HL-60 (cell line): ENCODE measurements at regions not wholly inside any gene's neighbourhood (a gene's known extent, or its start where the extent isn't known, plus 50 kb on each side); places are given as distances from the start of the nearest gene placed in this dataset.
"Not testable (repeated sequence)": the region's sequence is repeated elsewhere in the genome, so short reads cannot be mapped to it uniquely, and the experiment has no call there.

Experiments
- DNase-seq, 2 experiments: peaks; one replicate each; pipeline ENCODE4 v3.0.0-alpha.2; 2010 to 2020; ENCODE audit warnings: low read depth in 1 of 2, low spot score in 1 of 2
- H3K27ac ChIP-seq: fragments of 250-450 bp; sonication (Bioruptor Pico); replicated peaks from 2 replicates; pipeline ENCODE4 v1.5.1; 2020; ENCODE audit warnings: mild to moderate bottlenecking, moderate library complexity
- H3K27me3 ChIP-seq: fragments of 250-450 bp; sonication (Bioruptor Pico); 2 replicates; pipeline ENCODE4 v1.5.1; 2021; ENCODE audit warnings: mild to moderate bottlenecking, moderate library complexity; ENCODE audit not compliant: insufficient read depth, poor library complexity, severe bottlenecking
- H3K4me3 ChIP-seq: replicated peaks from 2 replicates; pipeline ENCODE4 v1.5.1; 2011; ENCODE audit warnings: mild to moderate bottlenecking, control low read depth, low read length; ENCODE audit not compliant: insufficient read depth
- GABPA ChIP-seq: IDR thresholded peaks from 2 replicates; pipeline ENCODE4 v1.6.1; 2012; ENCODE audit warnings: low read depth
- POLR2AphosphoS5 ChIP-seq: IDR thresholded peaks from 2 replicates; pipeline ENCODE4 v1.6.1; 2012; ENCODE audit warnings: low read depth
- REST ChIP-seq: IDR thresholded peaks from 2 replicates; pipeline ENCODE4 v1.6.1; 2012; ENCODE audit warnings: low read depth; ENCODE audit not compliant: insufficient replicate concordance
- SPI1 ChIP-seq: IDR thresholded peaks from 2 replicates; pipeline ENCODE4 v1.6.1; 2012; ENCODE audit warnings: low read depth, mild to moderate bottlenecking, borderline replicate concordance
- TF ChIP-seq, protein P1 (sequence below): IDR thresholded peaks from one replicate; pipeline ENCODE4 v1.5.1; 2011; ENCODE audit warnings: low read length, control low read depth, inconsistent platforms; ENCODE audit not compliant: insufficient read depth

GRCh38 chr9:90167914-90168313 lies 474.7 kb downstream of the DIRAS2 start:
- no peak for DNase-seq
- Histone ChIP-seq H3K4me3 (no peak overlapping the region), H3K27ac (no peak overlapping the region), H3K27me3 (no peaks in the 10 kb centered on the region)
- TF ChIP-seq, protein P1, sequence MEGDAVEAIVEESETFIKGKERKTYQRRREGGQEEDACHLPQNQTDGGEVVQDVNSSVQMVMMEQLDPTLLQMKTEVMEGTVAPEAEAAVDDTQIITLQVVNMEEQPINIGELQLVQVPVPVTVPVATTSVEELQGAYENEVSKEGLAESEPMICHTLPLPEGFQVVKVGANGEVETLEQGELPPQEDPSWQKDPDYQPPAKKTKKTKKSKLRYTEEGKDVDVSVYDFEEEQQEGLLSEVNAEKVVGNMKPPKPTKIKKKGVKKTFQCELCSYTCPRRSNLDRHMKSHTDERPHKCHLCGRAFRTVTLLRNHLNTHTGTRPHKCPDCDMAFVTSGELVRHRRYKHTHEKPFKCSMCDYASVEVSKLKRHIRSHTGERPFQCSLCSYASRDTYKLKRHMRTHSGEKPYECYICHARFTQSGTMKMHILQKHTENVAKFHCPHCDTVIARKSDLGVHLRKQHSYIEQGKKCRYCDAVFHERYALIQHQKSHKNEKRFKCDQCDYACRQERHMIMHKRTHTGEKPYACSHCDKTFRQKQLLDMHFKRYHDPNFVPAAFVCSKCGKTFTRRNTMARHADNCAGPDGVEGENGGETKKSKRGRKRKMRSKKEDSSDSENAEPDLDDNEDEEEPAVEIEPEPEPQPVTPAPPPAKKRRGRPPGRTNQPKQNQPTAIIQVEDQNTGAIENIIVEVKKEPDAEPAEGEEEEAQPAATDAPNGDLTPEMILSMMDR: no peak
- no peak for TF ChIP-seq POLR2AphosphoS5
- no peak for TF ChIP-seq SPI1
- no peak for TF ChIP-seq REST
- TF ChIP-seq GABPA: no peak

GRCh38 chr9:90169490-90169889 lies 473.1 kb downstream of the DIRAS2 start:
- no peak for DNase-seq
- no peak overlapping the region for H3K4me3 ChIP-seq
- no peak for TF ChIP-seq GABPA
- no peak for TF ChIP-seq POLR2AphosphoS5
- no peak for TF ChIP-seq SPI1
- no peak for TF ChIP-seq REST
- H3K27ac ChIP-seq: no peak overlapping the region
- no peaks in the 10 kb centered on the region for H3K27me3 ChIP-seq

DNA sequence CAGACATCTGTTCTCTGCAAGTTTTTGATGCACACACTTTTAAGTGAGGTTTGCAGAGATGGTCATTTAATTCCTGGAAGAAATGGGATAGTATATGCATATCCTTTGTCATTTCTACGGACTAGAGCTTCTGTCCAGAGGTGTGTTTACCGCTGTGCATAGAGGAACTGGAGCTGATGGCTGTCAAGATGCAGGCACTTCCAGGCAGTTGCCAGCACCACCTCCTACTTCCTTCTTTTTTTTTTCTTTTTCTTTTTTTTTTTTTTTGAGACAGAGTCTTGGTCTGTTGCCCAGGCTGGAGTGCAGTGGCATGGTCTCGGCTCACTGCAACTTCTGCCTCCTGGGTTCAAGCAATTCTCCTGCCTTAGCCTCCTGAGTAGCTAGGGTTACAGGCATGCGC lies 468.7 kb downstream of the DIRAS2 start:
- TF ChIP-seq SPI1: peak; percentile 52; the same call in 1 of the 2 replicates
- H3K27me3 ChIP-seq, H3K4me3 ChIP-seq, H3K27ac ChIP-seq: not testable (repeated sequence)
- peak in 1 of 2 experiments; percentile 13 for DNase-seq

DNA sequence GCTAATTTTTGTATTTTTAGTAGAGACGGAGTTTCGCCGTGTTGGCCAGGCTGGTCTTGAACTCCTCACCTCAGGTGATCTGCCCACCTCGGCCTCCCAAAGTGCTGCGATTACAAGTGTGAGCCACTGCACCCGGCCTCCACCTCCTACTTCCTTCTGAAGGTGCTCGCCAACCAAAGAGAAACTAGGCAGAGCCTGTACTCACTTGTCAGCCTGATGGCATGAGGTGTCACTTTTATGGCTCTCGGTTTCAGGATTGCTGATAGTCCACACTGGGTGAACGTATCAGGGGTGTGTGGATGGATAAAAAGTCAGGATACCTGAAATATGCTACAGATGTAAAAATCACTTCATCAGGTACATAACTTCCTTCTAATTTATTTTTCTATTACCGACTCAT lies 468.3 kb downstream of the DIRAS2 start:
- not testable (repeated sequence) for H3K27ac ChIP-seq, H3K4me3 ChIP-seq, H3K27me3 ChIP-seq, DNase-seq

DNA sequence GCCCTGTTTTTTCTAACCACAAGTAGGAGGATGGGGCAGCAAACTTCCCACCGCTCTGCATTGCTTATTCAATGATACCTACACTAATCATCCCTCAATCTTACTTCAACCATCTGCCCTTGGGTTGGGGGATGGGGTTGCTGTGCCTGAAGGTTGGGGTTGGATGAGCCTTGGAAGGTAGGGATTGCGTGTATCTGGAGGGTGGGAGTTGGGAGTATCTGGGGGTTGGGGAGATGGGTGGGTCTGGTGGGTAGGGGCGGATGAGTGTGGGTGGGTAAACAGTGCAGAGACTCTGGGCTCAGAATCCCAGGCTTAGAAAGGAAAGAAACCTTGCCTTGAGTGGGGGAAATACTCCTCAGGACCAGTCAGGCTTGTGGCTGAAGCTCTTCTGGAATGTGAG lies 467.4 kb downstream of the DIRAS2 start:
- no peak for DNase-seq
- Histone ChIP-seq H3K4me3 (no peak overlapping the region), H3K27ac (no peak overlapping the region), H3K27me3 (no peaks in the 10 kb centered on the region)
- no peak for TF ChIP-seq GABPA
- TF ChIP-seq POLR2AphosphoS5: no peak
- TF ChIP-seq SPI1: no peak
- TF ChIP-seq, protein P1: no peak
- no peak for TF ChIP-seq REST
